Tibial nerve (tissue), 4 donors: ENCODE measurements at regions not wholly inside any gene's neighbourhood (a gene's known extent, or its start where the extent isn't known, plus 50 kb on each side); places are given as distances from the start of the nearest gene placed in this dataset.

ENCODE experiments used
- DNase-seq, 2 donors: peaks; one replicate each; pipeline ENCODE4 v3.0.0-alpha.2; 2019; ENCODE audit warnings: low spot score in 2 of 2
- H3K27ac ChIP-seq, 4 donors: fragments of 200-600 bp; sonication (generic) in 3 of 4; one replicate each; pipeline ENCODE4 v1.5.1; 2017 to 2019; ENCODE audit warnings: mild to moderate bottlenecking in 1 of 4
- H3K27me3 ChIP-seq, 2 donors: fragments of 200-600 bp; sonication (generic) in 1 of 2; one replicate each; pipeline versions ENCODE4 v1.5.1 to v1.6.0; 2017 to 2019
- H3K36me3 ChIP-seq, 3 donors: fragments of 200-600 bp; sonication (generic); one replicate each; pipeline ENCODE4 v1.5.1; 2018 to 2019
- H3K4me1 ChIP-seq, 4 donors: fragments of 200-600 bp; sonication (generic) in 3 of 4; one replicate each; pipeline ENCODE4 v1.5.1; 2017 to 2019
- H3K4me3 ChIP-seq, 4 donors: fragments of 200-600 bp; sonication (generic) in 3 of 4; one replicate each; pipeline ENCODE4 v1.5.1; 2017 to 2019; ENCODE audit warnings: mild to moderate bottlenecking in 1 of 4, moderate library complexity in 1 of 4
- H3K9me3 ChIP-seq, 4 donors: fragments of 200-600 bp; sonication (generic) in 3 of 4; one replicate each; pipeline ENCODE4 v1.5.1; 2017 to 2019
- EP300 ChIP-seq, 2 donors: sonication (generic); formaldehyde crosslinking; IDR thresholded peaks; one replicate each; pipeline ENCODE4 v1.6.1; 2017; ENCODE audit warnings: antibody characterized with exemption in 2 of 2, mild to moderate bottlenecking in 1 of 2
- POLR2A ChIP-seq, 2 donors: fragments of 450-650 bp; IDR thresholded peaks; one replicate each; pipeline ENCODE4 v1.6.1; 2017; ENCODE audit warnings: antibody characterized with exemption in 2 of 2, mild to moderate bottlenecking in 2 of 2, moderate library complexity in 2 of 2
- WGBS, 2 donors: methylation state at CpG; one replicate each; pipeline ENCODE4 v1.1.5; 2018; 5-methylcytosine and 5-hydroxymethylcytosine counted together
- TF ChIP-seq, protein P1 (sequence below), 5 experiments: fragments of 200-600 bp in 3 of 5; fragments of 450-650 bp in 2 of 5; sonication (generic) in 3 of 5; IDR thresholded peaks; one replicate each; pipeline ENCODE4 v1.5.1; 2016 to 2019; ENCODE audit warnings: antibody characterized with exemption in 5 of 5, mild to moderate bottlenecking in 3 of 5, moderate library complexity in 2 of 5

DNA sequence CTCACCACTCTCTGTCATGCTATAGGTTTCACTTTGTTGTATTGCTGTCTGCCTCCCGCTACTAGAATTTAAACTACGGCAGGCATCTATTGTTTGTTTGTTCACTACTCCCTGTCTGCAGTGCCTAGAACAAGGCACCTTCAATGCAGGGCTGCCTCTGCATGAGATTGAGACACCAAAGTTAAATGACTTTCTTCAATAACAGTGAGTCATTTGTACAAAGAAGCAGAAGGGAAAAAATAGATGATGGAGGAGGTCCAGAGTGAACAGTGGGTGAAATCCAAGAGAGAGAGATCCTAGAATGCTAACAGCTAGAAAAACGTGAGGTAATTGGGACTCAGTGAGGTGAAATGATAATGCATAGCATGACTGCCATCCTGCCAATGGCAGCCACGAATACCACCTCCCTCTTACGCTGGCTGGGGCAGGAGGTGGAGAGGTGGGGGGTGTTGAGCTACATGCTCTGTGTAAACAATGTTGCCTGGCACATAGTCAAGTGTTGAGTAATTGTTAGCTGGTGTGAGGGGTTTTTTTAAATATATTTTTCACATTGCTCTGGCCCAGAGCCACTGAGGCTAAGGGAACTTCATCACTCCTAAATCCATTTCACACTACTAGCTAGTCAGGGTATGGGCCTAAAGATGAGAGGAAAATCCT is 367.6 kb downstream of the RPS29 start:
- Histone ChIP-seq H3K36me3 (no peaks in the 10 kb centered on the region), H3K4me3 (no peak overlapping the region), H3K4me1 (no peaks in the 10 kb centered on the region), H3K9me3 (peaks cover 0 to 5% (median 0%) of the 10 kb centered on the region in 4 donors), H3K27me3 (no peaks in the 10 kb centered on the region), H3K27ac (no peak overlapping the region)
- TF ChIP-seq POLR2A (IDR thresholded peaks at IDR 0.05) (no peak), EP300 (IDR thresholded peaks at IDR 0.05) (no peak)
- TF ChIP-seq, protein P1, sequence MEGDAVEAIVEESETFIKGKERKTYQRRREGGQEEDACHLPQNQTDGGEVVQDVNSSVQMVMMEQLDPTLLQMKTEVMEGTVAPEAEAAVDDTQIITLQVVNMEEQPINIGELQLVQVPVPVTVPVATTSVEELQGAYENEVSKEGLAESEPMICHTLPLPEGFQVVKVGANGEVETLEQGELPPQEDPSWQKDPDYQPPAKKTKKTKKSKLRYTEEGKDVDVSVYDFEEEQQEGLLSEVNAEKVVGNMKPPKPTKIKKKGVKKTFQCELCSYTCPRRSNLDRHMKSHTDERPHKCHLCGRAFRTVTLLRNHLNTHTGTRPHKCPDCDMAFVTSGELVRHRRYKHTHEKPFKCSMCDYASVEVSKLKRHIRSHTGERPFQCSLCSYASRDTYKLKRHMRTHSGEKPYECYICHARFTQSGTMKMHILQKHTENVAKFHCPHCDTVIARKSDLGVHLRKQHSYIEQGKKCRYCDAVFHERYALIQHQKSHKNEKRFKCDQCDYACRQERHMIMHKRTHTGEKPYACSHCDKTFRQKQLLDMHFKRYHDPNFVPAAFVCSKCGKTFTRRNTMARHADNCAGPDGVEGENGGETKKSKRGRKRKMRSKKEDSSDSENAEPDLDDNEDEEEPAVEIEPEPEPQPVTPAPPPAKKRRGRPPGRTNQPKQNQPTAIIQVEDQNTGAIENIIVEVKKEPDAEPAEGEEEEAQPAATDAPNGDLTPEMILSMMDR (IDR thresholded peaks at IDR 0.05), result no peak
- WGBS, 2 donors, result 51 to 58% methylated on average over 5 of the region's 5 CpGs
- DNase-seq, result no peak

DNA sequence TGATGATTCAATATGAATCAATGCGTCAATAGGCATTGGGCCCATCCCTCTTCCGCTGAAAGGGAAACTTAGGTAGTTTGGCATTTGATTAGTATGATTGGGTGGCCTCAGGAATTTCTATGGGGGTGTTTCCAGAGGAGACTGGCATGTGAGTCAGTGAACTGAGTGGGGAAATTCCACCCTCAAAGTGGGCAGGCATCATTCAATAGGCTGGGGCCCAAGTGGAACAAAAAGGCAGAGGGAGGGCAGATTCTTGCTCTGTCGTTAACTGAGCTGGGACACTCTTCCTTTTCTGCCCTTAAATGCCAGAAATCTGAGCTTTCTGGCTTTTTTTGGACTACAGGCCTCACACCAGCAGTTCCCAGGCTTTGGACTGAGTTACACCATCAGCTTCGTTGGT is 373.5 kb downstream of the RPS29 start:
- H3K4me3 ChIP-seq, result no peak overlapping the region
- TF ChIP-seq, protein P1 (IDR thresholded peaks at IDR 0.05), result no peak
- TF ChIP-seq EP300 (IDR thresholded peaks at IDR 0.05) (no peak), POLR2A (IDR thresholded peaks at IDR 0.05) (no peak)
- WGBS, 2 donors, result 79 to 81% methylated on average over 4 of the region's 4 CpGs
- no peaks in the 10 kb centered on the region for H3K27me3 ChIP-seq
- H3K36me3 ChIP-seq, result no peaks in the 10 kb centered on the region
- no peak for DNase-seq
- no peak overlapping the region for H3K27ac ChIP-seq
- H3K4me1 ChIP-seq, result no peaks in the 10 kb centered on the region
- H3K9me3 ChIP-seq, result peaks cover 0 to 5% (median 0%) of the 10 kb centered on the region in 4 donors

DNA sequence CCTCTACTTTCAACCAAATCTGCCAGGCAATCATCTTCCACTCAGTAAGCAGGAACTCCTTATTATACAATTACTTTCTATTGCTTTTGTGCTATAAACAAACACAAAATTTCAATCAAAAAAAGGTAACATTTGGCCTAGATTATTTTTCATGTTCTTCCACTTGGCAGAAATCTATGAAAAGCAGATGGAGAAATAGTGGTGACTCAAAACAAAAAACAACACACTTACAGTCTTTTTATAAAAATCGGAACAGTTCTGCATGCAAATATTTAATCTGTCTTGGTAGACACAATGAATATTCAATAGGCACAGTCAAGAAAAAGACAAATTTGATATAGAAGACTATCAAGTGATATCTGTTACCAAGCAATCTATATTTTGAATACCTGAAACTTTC is 376.8 kb downstream of the RPS29 start:
- 39 to 40% methylated on average over 1 of the region's 1 CpG for WGBS, 2 donors
- no peak for TF ChIP-seq EP300 (IDR thresholded peaks at IDR 0.05)
- TF ChIP-seq, protein P1 (IDR thresholded peaks at IDR 0.05), result no peak
- no peak for TF ChIP-seq POLR2A (IDR thresholded peaks at IDR 0.05)
- Histone ChIP-seq H3K4me1 (no peaks in the 10 kb centered on the region), H3K27me3 (no peaks in the 10 kb centered on the region), H3K4me3 (no peak overlapping the region), H3K9me3 (no peaks in the 10 kb centered on the region), H3K36me3 (no peaks in the 10 kb centered on the region), H3K27ac (no peak overlapping the region)
- no peak for DNase-seq

DNA sequence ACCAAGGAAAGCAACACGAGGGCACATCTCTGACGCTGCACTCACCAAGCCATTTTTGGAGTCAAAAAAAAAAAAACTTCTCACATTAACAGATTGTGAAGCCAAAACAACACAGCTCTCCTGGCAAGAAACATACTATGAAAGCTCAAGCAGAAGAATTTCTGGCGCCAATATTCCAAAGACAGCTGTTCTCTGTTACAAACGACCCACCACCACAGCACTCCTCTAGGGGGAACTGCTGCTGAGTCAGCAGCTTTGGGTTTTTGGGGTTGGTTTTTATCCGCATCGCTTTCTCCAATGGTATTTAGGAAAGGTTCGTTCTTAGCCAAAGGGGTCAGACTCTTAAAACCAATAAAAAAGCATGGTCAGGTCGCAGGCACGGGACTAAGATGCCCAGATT is 379.4 kb downstream of the RPS29 start:
- no peaks in the 10 kb centered on the region for H3K36me3 ChIP-seq
- no peaks in the 10 kb centered on the region for H3K9me3 ChIP-seq
- H3K4me1 ChIP-seq, result no peaks in the 10 kb centered on the region
- DNase-seq, result no peak
- H3K4me3 ChIP-seq, result no peak overlapping the region
- H3K27me3 ChIP-seq, result no peaks in the 10 kb centered on the region
- 56 to 60% methylated on average over 9 of the region's 9 CpGs for WGBS, 2 donors
- TF ChIP-seq POLR2A (IDR thresholded peaks at IDR 0.05), result no peak
- TF ChIP-seq, protein P1 (IDR thresholded peaks at IDR 0.05), result no peak
- TF ChIP-seq EP300 (IDR thresholded peaks at IDR 0.05), result no peak
- H3K27ac ChIP-seq, result no peak overlapping the region

DNA sequence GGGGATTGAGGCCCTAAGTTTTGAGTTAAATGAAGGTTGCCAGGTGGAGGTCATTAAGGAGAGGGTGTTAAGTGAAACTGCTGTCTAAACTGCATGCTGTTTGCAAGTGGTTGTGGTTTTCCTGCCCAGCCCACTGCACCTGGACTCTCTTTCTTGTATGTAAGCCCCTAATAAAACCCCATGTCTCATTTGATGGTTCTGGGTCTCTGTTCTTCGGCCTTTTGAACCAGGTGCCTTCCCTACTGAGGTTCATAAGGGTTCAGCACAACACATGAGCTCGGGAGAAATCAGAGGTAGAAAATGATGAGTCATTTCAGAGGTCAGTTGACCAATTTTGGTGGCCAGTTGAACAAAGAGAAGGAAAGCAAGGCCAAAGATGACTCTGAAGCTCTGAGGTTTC is 382.5 kb downstream of the RPS29 start:
- H3K9me3 ChIP-seq, result no peaks in the 10 kb centered on the region
- H3K4me1 ChIP-seq, result no peaks in the 10 kb centered on the region
- no peaks in the 10 kb centered on the region for H3K36me3 ChIP-seq
- no peak overlapping the region for H3K27ac ChIP-seq
- no peaks in the 10 kb centered on the region for H3K27me3 ChIP-seq
- no peak for DNase-seq
- no peak for TF ChIP-seq EP300 (IDR thresholded peaks at IDR 0.05)
- H3K4me3 ChIP-seq, result no peak overlapping the region
- 62 to 66% methylated on average over 2 of the region's 2 CpGs for WGBS, 2 donors

DNA sequence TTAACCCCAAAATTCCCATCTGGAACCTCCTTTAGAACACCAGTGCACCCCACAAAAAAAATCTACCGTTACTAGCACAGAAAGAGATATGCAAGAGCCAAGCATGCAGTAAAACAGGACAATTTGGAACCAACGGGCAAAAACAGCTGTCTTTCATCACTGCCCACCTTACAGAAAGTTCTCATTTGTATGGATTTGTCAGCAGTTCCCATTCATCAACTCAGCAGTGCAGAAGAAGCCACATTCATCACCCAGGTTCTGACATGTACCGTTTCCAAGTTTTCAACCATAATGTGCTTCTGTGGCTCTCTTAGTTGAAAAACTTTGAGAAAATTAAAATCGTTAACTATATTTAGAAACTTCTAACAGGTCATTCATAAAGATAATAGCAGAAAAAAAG is 387.0 kb downstream of the RPS29 start:
- Histone ChIP-seq H3K9me3 (no peaks in the 10 kb centered on the region), H3K4me3 (no peak overlapping the region), H3K27me3 (no peaks in the 10 kb centered on the region), H3K4me1 (no peaks in the 10 kb centered on the region), H3K27ac (no peak overlapping the region), H3K36me3 (no peaks in the 10 kb centered on the region)
- WGBS, 2 donors, result 75% methylated on average over 4 of the region's 4 CpGs
- TF ChIP-seq EP300 (IDR thresholded peaks at IDR 0.05), result no peak
- TF ChIP-seq, protein P1 (IDR thresholded peaks at IDR 0.05), result no peak
- TF ChIP-seq POLR2A (IDR thresholded peaks at IDR 0.05), result no peak
- no peak for DNase-seq
